ENCODE measurements at regions not wholly inside any gene's neighbourhood (a gene's known extent, or its start where the extent isn't known, plus 50 kb on each side); places are given as distances from the start of the nearest gene placed in this dataset.

- TF ChIP-seq CTCF (IDR thresholded peaks at IDR 0.05) (no peak), POLR2A (IDR thresholded peaks at IDR 0.05) (no peak)
Measured at GRCh38 chr7:69465262-69465661, 133.0 kb upstream of the AUTS2 start.
